CD14-positive monocyte (primary cell): ENCODE measurements at regions not wholly inside any gene's neighbourhood (a gene's known extent, or its start where the extent isn't known, plus 50 kb on each side); places are given as distances from the start of the nearest gene placed in this dataset.

Source experiments
- DNase-seq, 3 donors: peaks; one replicate each; pipeline ENCODE4 v3.0.0-alpha.2; 2011 to 2022
- H2AFZ ChIP-seq: 2 replicates; pipeline ENCODE4 v1.6.0; 2012; ENCODE audit warnings: mild to moderate bottlenecking, low read depth, low read length, inconsistent platforms; ENCODE audit not compliant: insufficient read depth, poor library complexity, severe bottlenecking
- H3K27ac ChIP-seq, 2 donors: 1 replicate in 1 of 2; 2 replicates in 1 of 2; pipeline ENCODE4 v1.5.1; 2012 to 2013; ENCODE audit warnings: low read length in 2 of 2, control low read depth in 1 of 2, inconsistent platforms in 1 of 2, low read depth in 1 of 2, mild to moderate bottlenecking in 1 of 2
- H3K27me3 ChIP-seq, 2 donors: one replicate each; pipeline versions ENCODE4 v1.6.0 to v1.6.1; 2011 to 2013; ENCODE audit warnings: low read length in 2 of 2; ENCODE audit not compliant: control insufficient read depth in 2 of 2, insufficient read depth in 2 of 2
- H3K36me3 ChIP-seq, 2 donors: replicated peaks in 1 of 2; 1 replicate in 1 of 2; 2 replicates in 1 of 2; pipeline versions ENCODE4 v1.5.1 to v1.6.1; 2012 to 2013; ENCODE audit warnings: low read length in 2 of 2, control low read depth in 1 of 2, inconsistent platforms in 1 of 2, mild to moderate bottlenecking in 1 of 2; ENCODE audit not compliant: insufficient read depth in 2 of 2, control insufficient read depth in 1 of 2
- H3K4me1 ChIP-seq, 2 donors: 1 replicate in 1 of 2; 2 replicates in 1 of 2; pipeline versions ENCODE4 v1.5.1 to v1.6.1; 2012 to 2013; ENCODE audit warnings: low read length in 2 of 2, control low read depth in 1 of 2, inconsistent platforms in 1 of 2, mild to moderate bottlenecking in 1 of 2, moderate library complexity in 1 of 2; ENCODE audit not compliant: insufficient read depth in 2 of 2, control insufficient read depth in 1 of 2
- H3K4me2 ChIP-seq: replicated peaks from 2 replicates; pipeline ENCODE3; 2012; ENCODE audit warnings: low read length, moderate library complexity, mild to moderate bottlenecking; ENCODE audit not compliant: poor library complexity, severe bottlenecking; ENCODE audit errors: extremely low read depth
- H3K4me3 ChIP-seq, 3 experiments: fragments of 200-600 bp in 1 of 3; sonication (generic) in 1 of 3; replicated peaks in 1 of 3; 1 replicate in 2 of 3; 2 replicates in 1 of 3; pipeline ENCODE4 v1.5.1; 2011 to 2013; ENCODE audit warnings: low read length in 3 of 3, mild to moderate bottlenecking in 3 of 3, control low read depth in 2 of 3, low read depth in 2 of 3, inconsistent platforms in 1 of 3, moderate library complexity in 1 of 3
- H3K79me2 ChIP-seq: 2 replicates; pipeline ENCODE4 v1.6.0; 2012; ENCODE audit warnings: mild to moderate bottlenecking, control low read depth, inconsistent platforms, low read length, moderate library complexity; ENCODE audit not compliant: insufficient read depth
- H3K9ac ChIP-seq: 2 replicates; pipeline ENCODE4 v1.6.0; 2017; ENCODE audit warnings: low read length, mild to moderate bottlenecking; ENCODE audit not compliant: insufficient read depth, poor library complexity, severe bottlenecking
- H3K9me3 ChIP-seq, 2 donors: replicated peaks in 1 of 2; 1 replicate in 1 of 2; 2 replicates in 1 of 2; pipeline versions ENCODE4 v1.5.1 to v1.6.1; 2012 to 2013; ENCODE audit warnings: low read length in 2 of 2, control low read depth in 1 of 2; ENCODE audit not compliant: control insufficient read depth in 1 of 2, insufficient read depth in 1 of 2
- H4K20me1 ChIP-seq: 2 replicates; pipeline ENCODE4 v1.6.0; 2012; ENCODE audit warnings: mild to moderate bottlenecking, low read length, control low read depth, moderate library complexity; ENCODE audit not compliant: insufficient read depth
- H3K27ac Mint-ChIP-seq, 7 donors: one replicate each; pipeline ENCODE4 v1.8.0; 2020; ENCODE audit warnings: mild to moderate bottlenecking in 7 of 7, mixed read lengths in 7 of 7, moderate library complexity in 6 of 7, inconsistent platforms in 2 of 7
- H3K27me3 Mint-ChIP-seq, 3 donors: one replicate each; pipeline ENCODE4 v1.8.0; 2021 to 2022; ENCODE audit warnings: low read depth in 3 of 3, mild to moderate bottlenecking in 3 of 3, mixed read lengths in 3 of 3, moderate library complexity in 3 of 3, inconsistent platforms in 1 of 3
- H3K36me3 Mint-ChIP-seq, 2 donors: one replicate each; pipeline ENCODE4 v1.8.0; 2020; ENCODE audit warnings: mixed read lengths in 2 of 2, inconsistent platforms in 1 of 2, mild to moderate bottlenecking in 1 of 2
- H3K4me1 Mint-ChIP-seq: one replicate; pipeline ENCODE4 v1.8.0; 2020; ENCODE audit warnings: mild to moderate bottlenecking, mixed read lengths
- H3K4me3 Mint-ChIP-seq, 2 donors: one replicate each; pipeline ENCODE4 v1.8.0; 2020; ENCODE audit warnings: mild to moderate bottlenecking in 2 of 2, mixed read lengths in 2 of 2, moderate library complexity in 1 of 2
- H3K9me3 Mint-ChIP-seq, 7 donors: one replicate each; pipeline ENCODE4 v1.8.0; 2020 to 2022; ENCODE audit warnings: mixed read lengths in 7 of 7, mild to moderate bottlenecking in 6 of 7, moderate library complexity in 6 of 7, inconsistent platforms in 2 of 7
- CTCF ChIP-seq: fragments of 200-600 bp; IDR thresholded peaks from one replicate; pipeline ENCODE4 v1.8.0; 2022; ENCODE audit warnings: antibody characterized with exemption, mild to moderate bottlenecking
- WGBS: methylation state at CpG from one replicate; pipeline ENCODE4 v1.1.5; 2013; ENCODE audit warnings: missing lambda C conversion rate; ENCODE audit not compliant: insufficient coverage; 5-methylcytosine and 5-hydroxymethylcytosine counted together
- intact Hi-C, 2 donors: fragments of 100-400 bp; cut with micrococcal nuclease; formaldehyde crosslinking; loops; one replicate each; pipeline versions ENCODE4 v1.15.0 to v1.15.1; 2023

- Histone ChIP-seq H3K79me2 (no peaks in the 10 kb centered on the region), H3K27me3 (no peaks in the 10 kb centered on the region), H3K9me3 (no peaks in the 10 kb centered on the region), H4K20me1 (no peaks in the 10 kb centered on the region), H3K36me3 (no peaks in the 10 kb centered on the region), H3K4me3 (no peak overlapping the region), H2AFZ (no peak overlapping the region), H3K27ac (no peak overlapping the region), H3K4me2 (no peak overlapping the region), H3K4me1 (peaks cover 0 to 3% of the 10 kb centered on the region in 2 donors), H3K9ac (no peak overlapping the region)
- Mint-ChIP-seq H3K4me1 (peaks cover 11% of the 10 kb centered on the region), H3K27ac (no peak overlapping the region), H3K9me3 (peaks cover 0 to 3% (median 0%) of the 10 kb centered on the region in 7 donors), H3K4me3 (no peak overlapping the region), H3K27me3 (no peaks in the 10 kb centered on the region), H3K36me3 (no peaks in the 10 kb centered on the region)
- TF ChIP-seq CTCF = no peak
- intact Hi-C loops = no loop called here
- no peak for DNase-seq
Measured at GRCh38 chrX:69022430-69022829, 142.8 kb downstream of the PJA1 start.

- no peak for TF ChIP-seq CTCF
- Mint-ChIP-seq H3K4me1 (peaks cover 7% of the 10 kb centered on the region), H3K27me3 (no peaks in the 10 kb centered on the region), H3K27ac (no peak overlapping the region), H3K4me3 (no peak overlapping the region), H3K36me3 (no peaks in the 10 kb centered on the region), H3K9me3 (peaks cover 0 to 4% (median 0%) of the 10 kb centered on the region in 7 donors)
- Histone ChIP-seq H3K4me3 (no peak overlapping the region), H3K79me2 (no peaks in the 10 kb centered on the region), H2AFZ (no peak overlapping the region), H3K27me3 (no peaks in the 10 kb centered on the region), H3K9ac (no peak overlapping the region), H3K36me3 (no peaks in the 10 kb centered on the region), H3K4me2 (no peak overlapping the region), H3K27ac (no peak overlapping the region), H3K4me1 (peaks cover 0 to 3% of the 10 kb centered on the region in 2 donors), H4K20me1 (no peaks in the 10 kb centered on the region), H3K9me3 (no peaks in the 10 kb centered on the region)
- no peak for DNase-seq
- intact Hi-C loops = no loop called here
- WGBS = 92% methylated on average over 2 of the region's 10 CpGs
Measured at GRCh38 chrX:69021141-69021960, 143.9 kb downstream of the PJA1 start.
